GM19468 (cell line): ENCODE measurements at regions not wholly inside any gene's neighbourhood (a gene's known extent, or its start where the extent isn't known, plus 50 kb on each side); places are given as distances from the start of the nearest gene placed in this dataset.

Experiments used
- ATAC-seq: cut with Tn5 transposase; IDR thresholded peaks from one replicate; pipeline ENCODE4 v1.9.1; 2021; ENCODE audit warnings: mild to moderate bottlenecking, moderate library complexity, moderate number of reproducible peaks; ENCODE audit not compliant: unreplicated experiment; ENCODE audit errors: extremely low read depth

DNA sequence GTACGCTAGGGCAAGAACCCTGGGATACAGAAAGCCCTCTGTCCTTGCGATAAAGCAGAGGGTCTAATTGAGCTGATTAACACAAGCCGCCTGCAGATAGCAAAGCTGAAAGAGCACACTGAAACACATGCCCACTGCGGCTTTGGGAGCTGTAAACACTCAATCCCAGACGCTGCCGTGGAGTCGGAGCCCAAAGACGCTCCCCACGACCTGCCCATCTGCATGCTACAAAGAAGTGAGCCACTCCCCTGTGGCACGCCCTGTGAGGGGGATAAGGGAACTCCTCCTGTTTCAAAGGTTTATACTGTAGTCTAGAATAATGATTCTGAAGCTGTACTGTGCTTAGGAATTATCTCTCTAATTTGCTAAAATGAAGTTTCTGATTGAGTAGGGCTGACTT is 985.6 kb upstream of the GHITM start:
- no peak for ATAC-seq

- no peak for ATAC-seq
These were observed 975.2 kb upstream of the GHITM start for GRCh38 chr10:83164156-83164555.

DNA sequence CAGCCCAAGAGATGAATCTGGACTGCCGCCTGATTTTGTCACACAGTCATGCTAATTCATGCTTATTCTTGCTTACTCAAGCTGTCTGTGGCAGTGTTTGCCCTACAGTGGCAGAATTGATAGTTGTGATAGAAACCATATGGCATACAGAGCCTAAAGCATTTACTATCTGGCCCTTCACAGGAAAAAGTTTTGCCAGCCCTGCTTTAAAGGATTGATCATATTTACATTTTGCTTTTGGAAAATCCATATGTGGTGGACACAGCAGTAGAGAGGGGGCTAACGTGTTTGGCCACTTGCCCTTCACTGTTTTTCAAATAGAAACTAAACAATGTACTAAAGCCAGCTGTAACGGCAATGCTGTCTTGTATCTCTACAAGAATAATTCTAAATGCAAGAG is 974.0 kb upstream of the GHITM start:
- no peak for ATAC-seq

GRCh38 chr10:83166344-83166743 is 973.0 kb upstream of the GHITM start:
- ATAC-seq: no peak

DNA sequence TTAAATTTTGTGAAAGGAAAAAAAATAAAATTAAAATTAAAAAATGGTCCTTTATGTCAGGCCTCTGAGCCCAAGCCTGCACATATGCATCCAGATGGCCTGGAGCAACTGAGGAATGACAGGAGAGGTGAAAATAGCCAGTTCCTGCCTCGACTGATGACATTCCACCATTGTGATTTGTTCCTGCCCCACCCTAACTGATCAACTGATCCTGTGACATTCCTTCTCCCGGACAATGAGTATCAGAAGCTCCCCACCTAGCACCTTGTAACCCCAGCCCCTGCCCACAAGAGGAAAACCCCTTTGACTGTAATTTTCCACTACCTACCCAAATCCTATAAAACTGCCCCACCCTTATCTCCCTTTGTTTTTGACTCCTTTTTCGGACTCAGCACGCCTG is 972.2 kb upstream of the GHITM start:
- no peak for ATAC-seq

DNA sequence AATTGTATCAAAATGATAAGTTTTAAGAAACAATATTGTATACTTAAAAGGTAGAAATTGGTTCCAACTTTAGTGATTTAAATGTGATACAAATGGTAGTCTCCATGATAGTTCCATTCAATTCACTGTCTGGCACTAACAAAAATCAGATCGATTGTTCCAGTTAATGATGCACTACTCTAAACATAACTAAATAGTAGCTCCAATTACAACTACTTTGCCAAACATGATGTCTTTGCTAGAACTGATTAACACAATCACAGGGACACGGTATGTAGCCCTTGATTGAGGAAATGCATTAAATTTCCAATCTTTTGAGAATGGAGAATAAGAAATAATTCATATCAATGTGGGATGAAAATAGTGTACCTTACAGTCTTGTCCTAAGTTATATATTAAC is 962.4 kb upstream of the GHITM start:
- ATAC-seq: no peak

GRCh38 chr10:83178526-83178925 is 960.8 kb upstream of the GHITM start:
- ATAC-seq: no peak

GRCh38 chr10:83179371-83179770 is 959.9 kb upstream of the GHITM start:
- ATAC-seq: no peak

- ATAC-seq: no peak
These were observed 957.2 kb upstream of the GHITM start for GRCh38 chr10:83182076-83182475.

- ATAC-seq: no peak
These were observed 954.7 kb upstream of the GHITM start for GRCh38 chr10:83184641-83185040.

- ATAC-seq: no peak
These were observed 948.7 kb upstream of the GHITM start for GRCh38 chr10:83190614-83191013.

DNA sequence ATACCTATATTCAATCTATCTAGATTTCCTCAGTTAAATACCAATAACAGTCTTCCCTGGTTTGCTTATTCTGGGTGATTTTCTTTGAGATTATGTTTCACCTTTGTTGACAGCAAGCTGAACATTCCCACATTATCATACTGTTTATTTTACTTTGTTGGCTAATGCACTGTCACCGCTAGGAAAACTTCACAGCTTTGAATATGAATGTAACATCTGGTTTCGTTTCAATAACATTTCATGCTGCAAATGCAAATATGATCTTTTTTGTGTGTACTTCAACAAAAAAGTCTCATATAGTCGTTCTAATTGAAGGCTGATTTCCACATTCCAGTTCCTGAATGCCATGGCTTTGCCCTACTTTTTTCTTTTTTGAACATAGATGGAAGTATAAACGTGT is 946.3 kb upstream of the GHITM start:
- no peak for ATAC-seq

DNA sequence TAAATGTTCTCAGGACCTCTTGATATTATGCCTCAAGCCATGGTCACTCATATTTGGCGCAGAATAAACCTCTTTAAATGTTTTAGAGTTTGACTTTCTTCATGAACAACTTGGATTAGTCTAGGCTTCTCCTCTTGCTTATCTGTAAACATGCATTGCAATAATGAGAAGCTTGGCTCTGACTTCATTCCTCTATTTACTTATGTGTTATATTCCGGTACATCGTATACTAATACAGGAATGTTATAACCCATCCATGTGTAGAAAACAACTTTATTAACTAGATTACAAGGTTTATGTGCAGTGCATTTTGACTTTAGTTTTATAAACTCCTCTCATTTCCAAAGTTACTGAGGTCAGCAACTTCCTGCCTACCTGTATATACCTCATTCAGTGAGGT is 944.3 kb upstream of the GHITM start:
- no peak for ATAC-seq

DNA sequence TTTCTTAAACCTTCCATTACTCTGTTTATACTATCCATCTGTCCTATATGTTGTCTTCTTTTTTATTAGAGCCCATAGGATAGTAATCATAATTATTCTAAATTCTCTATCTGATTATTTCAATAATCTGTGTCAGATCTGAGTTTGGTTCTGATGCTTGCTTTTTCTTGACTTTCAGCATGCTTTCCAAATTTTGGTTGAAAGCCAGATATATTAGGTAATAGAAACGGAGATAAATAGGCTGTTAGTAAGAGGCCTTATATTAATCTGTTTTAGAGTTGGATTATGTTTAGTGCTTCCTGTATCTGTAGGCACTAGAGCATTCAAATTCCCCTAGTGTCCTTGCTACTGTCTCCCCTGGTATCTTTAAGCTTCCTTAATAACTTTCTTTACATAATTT is 939.9 kb upstream of the GHITM start:
- ATAC-seq: no peak

GRCh38 chr10:83205861-83206260 is 933.4 kb upstream of the GHITM start:
- no peak for ATAC-seq

- ATAC-seq: no peak
These were observed 926.5 kb upstream of the GHITM start for GRCh38 chr10:83212632-83213334.

- ATAC-seq: no peak
These were observed 925.2 kb upstream of the GHITM start for GRCh38 chr10:83214136-83214535.

DNA sequence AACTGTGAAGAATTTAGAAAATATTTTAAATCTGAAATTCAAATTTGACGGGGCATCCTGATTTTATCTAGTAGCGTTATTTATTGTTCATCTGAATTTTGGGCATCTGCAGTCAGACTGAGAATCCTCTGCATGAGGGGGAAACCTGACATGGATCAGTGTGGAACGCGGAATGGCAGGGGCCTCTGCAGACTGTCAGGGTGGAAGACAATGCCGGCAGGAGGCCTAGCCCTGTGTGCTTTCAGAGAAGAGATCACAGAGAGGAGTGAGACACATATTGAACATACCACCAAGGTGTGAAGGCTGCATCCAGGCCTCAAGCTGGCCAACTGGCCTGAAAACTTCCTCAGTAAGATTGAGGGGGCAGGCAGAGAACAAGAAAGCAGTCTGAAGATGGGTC is 921.1 kb upstream of the GHITM start:
- ATAC-seq: no peak

GRCh38 chr10:83222300-83222699 is 917.0 kb upstream of the GHITM start:
- ATAC-seq: no peak

DNA sequence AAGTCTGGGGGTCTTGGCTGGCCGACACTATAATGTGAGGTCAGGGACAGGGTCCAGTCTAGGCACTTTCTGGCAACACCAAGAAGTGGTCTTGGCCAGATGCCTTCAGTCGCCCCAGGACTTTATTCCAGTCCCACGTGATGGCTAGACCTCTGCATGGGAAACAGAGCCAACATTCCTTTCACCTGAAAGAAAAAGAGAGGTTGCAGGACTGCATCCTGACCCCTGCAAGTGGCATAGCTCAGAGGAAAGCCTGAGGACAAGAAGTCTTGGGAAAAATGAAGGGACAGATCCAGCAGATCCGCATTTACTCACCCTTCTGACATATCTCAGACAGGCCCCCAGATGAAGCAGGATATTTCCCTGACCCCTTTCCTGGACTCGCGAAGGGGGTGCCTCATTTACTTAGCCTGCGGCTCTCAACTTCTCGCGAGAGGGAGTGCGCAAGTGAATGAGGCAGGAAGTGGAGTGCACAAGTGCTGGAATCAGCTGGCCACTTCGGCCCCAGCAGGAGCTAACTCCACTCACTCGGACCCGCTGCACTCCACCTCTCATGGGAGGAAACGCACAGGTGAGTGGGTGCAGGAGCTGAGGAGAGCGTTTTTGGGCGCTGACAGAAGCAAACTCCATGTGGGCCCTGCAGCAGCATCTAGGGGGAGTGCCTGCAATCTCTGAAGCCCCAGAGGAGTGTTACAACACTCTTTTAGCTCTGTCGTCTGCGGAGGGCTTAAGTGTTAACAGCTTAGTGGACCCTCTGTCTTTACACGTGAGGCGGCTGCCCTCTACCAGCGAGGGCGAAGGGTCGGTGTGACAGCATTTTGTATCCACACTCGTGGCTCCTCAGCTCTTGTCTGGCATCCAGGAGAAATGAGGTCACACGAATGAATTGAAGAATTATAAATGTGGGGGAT is 916.2 kb upstream of the GHITM start:
- no peak for ATAC-seq

GRCh38 chr10:83225781-83226180 is 913.5 kb upstream of the GHITM start:
- no peak for ATAC-seq

DNA sequence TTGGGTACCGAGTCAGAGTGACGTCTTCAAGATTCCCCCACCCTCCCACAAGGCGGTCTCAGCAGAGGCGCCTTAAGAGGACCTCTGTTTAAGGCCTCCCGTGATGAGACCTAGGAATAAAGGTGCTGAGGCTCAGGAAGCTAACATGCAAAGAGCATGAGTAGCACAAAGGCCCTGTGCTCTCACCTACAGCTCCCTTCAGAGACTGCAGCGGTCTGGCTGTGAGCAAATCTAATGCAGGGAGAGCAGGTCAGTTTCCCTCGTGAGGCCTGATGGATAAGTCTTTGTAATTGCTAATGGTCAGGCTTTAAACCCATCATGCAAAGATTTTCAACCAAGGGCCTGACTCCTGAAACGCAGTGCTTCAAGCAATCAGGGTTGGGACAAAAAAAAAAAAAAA is 909.3 kb upstream of the GHITM start:
- ATAC-seq: no peak
